ENCODE measurements at regions not wholly inside any gene's neighbourhood (a gene's known extent, or its start where the extent isn't known, plus 50 kb on each side); places are given as distances from the start of the nearest gene placed in this dataset.

- TF ChIP-seq, protein P1, sequence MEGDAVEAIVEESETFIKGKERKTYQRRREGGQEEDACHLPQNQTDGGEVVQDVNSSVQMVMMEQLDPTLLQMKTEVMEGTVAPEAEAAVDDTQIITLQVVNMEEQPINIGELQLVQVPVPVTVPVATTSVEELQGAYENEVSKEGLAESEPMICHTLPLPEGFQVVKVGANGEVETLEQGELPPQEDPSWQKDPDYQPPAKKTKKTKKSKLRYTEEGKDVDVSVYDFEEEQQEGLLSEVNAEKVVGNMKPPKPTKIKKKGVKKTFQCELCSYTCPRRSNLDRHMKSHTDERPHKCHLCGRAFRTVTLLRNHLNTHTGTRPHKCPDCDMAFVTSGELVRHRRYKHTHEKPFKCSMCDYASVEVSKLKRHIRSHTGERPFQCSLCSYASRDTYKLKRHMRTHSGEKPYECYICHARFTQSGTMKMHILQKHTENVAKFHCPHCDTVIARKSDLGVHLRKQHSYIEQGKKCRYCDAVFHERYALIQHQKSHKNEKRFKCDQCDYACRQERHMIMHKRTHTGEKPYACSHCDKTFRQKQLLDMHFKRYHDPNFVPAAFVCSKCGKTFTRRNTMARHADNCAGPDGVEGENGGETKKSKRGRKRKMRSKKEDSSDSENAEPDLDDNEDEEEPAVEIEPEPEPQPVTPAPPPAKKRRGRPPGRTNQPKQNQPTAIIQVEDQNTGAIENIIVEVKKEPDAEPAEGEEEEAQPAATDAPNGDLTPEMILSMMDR (conservative IDR thresholded peaks at IDR 0.05): no peak
- TF ChIP-seq EZH2 (IDR thresholded peaks at IDR 0.05; ENCODE audit: low read depth): no peak
Observed at GRCh38 chr4:136442447-136442846, 1089.8 kb downstream of the PCDH18 start.

Data from PC-9 (cell line).